Ishikawa (cell line): ENCODE measurements at regions not wholly inside any gene's neighbourhood (a gene's known extent, or its start where the extent isn't known, plus 50 kb on each side); places are given as distances from the start of the nearest gene placed in this dataset.

Experiments
- CEBPB ChIP-seq: IDR thresholded peaks from 2 replicates; pipeline ENCODE4 v1.6.1; 2012
- CREB1 ChIP-seq: IDR thresholded peaks from 2 replicates; pipeline ENCODE4 v1.6.1; 2012; ENCODE audit warnings: low read depth
- EGR1 ChIP-seq: IDR thresholded peaks from 2 replicates; pipeline ENCODE4 v1.6.1; 2012
- EP300 ChIP-seq: IDR thresholded peaks from 2 replicates; pipeline ENCODE4 v1.6.1; 2012; ENCODE audit warnings: borderline replicate concordance
- NFIC ChIP-seq: IDR thresholded peaks from 2 replicates; pipeline ENCODE4 v1.6.1; 2012
- RAD21 ChIP-seq: IDR thresholded peaks from 2 replicates; pipeline ENCODE4 v1.6.1; 2012; ENCODE audit warnings: low read depth
- TAF1 ChIP-seq: IDR thresholded peaks from 2 replicates; pipeline ENCODE4 v1.6.1; 2012; ENCODE audit warnings: low read depth, mild to moderate bottlenecking
- TCF12 ChIP-seq: IDR thresholded peaks from 2 replicates; pipeline ENCODE4 v1.6.1; 2012; ENCODE audit warnings: low read depth
- TEAD4 ChIP-seq: IDR thresholded peaks from 2 replicates; pipeline ENCODE4 v1.6.1; 2012
- YY1 ChIP-seq: IDR thresholded peaks from 2 replicates; pipeline ENCODE4 v1.6.1; 2012; ENCODE audit warnings: low read depth
- ZBTB7A ChIP-seq: IDR thresholded peaks from 2 replicates; pipeline ENCODE4 v1.6.1; 2012; ENCODE audit warnings: low read depth
- TF ChIP-seq, protein P1 (sequence below): IDR thresholded peaks from 2 replicates; pipeline ENCODE4 v1.6.1; 2012; ENCODE audit warnings: low read depth, mild to moderate bottlenecking
- TF ChIP-seq, protein P2 (sequence below): IDR thresholded peaks from 2 replicates; pipeline ENCODE4 v1.6.1; 2012
- TF ChIP-seq, protein P3 (sequence below): IDR thresholded peaks from 2 replicates; pipeline ENCODE4 v1.6.1; 2012

- no peak for TF ChIP-seq EGR1
- TF ChIP-seq ZBTB7A: no peak
- no peak for TF ChIP-seq TCF12
- TF ChIP-seq CREB1: no peak
- no peak for TF ChIP-seq EP300
- TF ChIP-seq, protein P1, sequence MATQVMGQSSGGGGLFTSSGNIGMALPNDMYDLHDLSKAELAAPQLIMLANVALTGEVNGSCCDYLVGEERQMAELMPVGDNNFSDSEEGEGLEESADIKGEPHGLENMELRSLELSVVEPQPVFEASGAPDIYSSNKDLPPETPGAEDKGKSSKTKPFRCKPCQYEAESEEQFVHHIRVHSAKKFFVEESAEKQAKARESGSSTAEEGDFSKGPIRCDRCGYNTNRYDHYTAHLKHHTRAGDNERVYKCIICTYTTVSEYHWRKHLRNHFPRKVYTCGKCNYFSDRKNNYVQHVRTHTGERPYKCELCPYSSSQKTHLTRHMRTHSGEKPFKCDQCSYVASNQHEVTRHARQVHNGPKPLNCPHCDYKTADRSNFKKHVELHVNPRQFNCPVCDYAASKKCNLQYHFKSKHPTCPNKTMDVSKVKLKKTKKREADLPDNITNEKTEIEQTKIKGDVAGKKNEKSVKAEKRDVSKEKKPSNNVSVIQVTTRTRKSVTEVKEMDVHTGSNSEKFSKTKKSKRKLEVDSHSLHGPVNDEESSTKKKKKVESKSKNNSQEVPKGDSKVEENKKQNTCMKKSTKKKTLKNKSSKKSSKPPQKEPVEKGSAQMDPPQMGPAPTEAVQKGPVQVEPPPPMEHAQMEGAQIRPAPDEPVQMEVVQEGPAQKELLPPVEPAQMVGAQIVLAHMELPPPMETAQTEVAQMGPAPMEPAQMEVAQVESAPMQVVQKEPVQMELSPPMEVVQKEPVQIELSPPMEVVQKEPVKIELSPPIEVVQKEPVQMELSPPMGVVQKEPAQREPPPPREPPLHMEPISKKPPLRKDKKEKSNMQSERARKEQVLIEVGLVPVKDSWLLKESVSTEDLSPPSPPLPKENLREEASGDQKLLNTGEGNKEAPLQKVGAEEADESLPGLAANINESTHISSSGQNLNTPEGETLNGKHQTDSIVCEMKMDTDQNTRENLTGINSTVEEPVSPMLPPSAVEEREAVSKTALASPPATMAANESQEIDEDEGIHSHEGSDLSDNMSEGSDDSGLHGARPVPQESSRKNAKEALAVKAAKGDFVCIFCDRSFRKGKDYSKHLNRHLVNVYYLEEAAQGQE: no peak
- no peak for TF ChIP-seq RAD21
These were observed 248.6 kb upstream of the PLET1 start for GRCh38 chr11:112509300-112509699.

GRCh38 chr11:112511271-112511670 is 250.6 kb upstream of the PLET1 start:
- TF ChIP-seq TAF1 (no peak), RAD21 (no peak)

GRCh38 chr11:112511911-112512310 is 251.3 kb upstream of the PLET1 start:
- TF ChIP-seq, protein P1: no peak
- no peak for TF ChIP-seq TCF12

DNA sequence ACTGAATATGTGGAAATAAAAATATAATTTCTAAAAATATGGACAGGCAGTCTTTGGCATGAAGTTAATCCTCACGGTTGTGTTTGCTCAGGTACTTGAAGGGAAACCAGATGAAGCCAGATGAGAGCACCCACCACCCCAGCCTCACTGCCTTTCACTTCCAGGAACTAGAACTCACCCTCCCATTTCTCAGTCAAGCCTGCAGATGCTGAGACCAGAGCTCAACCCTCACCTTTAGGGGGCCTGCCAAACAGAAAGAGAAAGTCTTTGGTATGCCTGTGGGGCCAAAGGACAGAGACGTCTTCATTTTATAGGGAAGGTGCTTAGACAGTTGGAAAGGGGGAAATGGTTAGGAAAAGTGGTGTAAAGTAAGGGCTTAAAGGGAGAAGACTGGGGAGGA is 252.8 kb upstream of the PLET1 start:
- TF ChIP-seq RAD21: no peak
- TF ChIP-seq, protein P1: no peak
- no peak for TF ChIP-seq ZBTB7A
- no peak for TF ChIP-seq CEBPB
- no peak for TF ChIP-seq TEAD4
- TF ChIP-seq, protein P2, sequence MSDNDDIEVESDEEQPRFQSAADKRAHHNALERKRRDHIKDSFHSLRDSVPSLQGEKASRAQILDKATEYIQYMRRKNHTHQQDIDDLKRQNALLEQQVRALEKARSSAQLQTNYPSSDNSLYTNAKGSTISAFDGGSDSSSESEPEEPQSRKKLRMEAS: no peak
- TF ChIP-seq CREB1: no peak
- no peak for TF ChIP-seq TCF12
- no peak for TF ChIP-seq YY1
- no peak for TF ChIP-seq EGR1
- TF ChIP-seq, protein P3, sequence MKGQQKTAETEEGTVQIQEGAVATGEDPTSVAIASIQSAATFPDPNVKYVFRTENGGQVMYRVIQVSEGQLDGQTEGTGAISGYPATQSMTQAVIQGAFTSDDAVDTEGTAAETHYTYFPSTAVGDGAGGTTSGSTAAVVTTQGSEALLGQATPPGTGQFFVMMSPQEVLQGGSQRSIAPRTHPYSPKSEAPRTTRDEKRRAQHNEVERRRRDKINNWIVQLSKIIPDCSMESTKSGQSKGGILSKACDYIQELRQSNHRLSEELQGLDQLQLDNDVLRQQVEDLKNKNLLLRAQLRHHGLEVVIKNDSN: no peak
- TF ChIP-seq NFIC: no peak

DNA sequence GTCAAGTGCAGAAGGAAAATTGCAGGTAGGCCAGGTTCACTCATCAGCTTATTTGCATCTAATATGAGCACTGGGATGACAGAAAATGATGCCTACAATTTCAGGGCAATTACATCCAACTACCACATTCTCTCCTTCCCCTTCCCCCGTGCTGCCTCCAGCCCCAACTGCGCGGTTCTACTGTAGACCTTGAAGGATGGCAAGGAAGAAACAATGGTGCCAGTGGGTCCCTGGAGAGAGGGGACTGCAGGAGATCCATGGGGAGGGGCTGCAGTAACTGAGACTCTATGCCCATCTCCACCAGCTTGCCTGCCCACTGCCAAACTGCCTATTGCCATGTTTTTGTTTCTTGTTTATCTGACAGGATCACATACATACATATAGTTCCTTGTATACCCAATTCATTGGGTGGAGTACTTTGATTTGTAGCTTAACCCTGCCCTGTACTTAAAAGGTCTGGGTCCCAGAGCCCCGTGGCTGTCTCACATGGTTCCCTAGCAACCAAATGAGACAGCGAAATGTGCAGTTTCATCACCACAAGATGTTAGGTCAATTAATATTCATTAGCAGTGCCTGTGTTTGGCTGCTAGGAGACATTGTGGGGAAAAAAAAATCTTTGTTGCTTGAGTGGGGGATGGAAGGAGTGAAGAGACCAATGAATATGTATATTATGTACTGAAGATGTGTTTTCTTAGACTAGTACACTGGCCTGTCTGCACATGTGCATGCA is 253.5 kb upstream of the PLET1 start:
- TF ChIP-seq, protein P3: no peak
- TF ChIP-seq, protein P1: no peak
- TF ChIP-seq TCF12 (no peak), TAF1 (no peak), RAD21 (no peak), EGR1 (no peak), TEAD4 (no peak), ZBTB7A (no peak), YY1 (no peak)
- TF ChIP-seq, protein P2: no peak
